Pancreas (tissue), 10 donors: ENCODE measurements at regions not wholly inside any gene's neighbourhood (a gene's known extent, or its start where the extent isn't known, plus 50 kb on each side); places are given as distances from the start of the nearest gene placed in this dataset.

Experiments used
- ATAC-seq, 4 donors: fragments of 200-7000 bp; cut with Tn5 transposase; one replicate each; pipeline versions ENCODE4 v1.8.0 to v1.9.1; 2020; ENCODE audit warnings: mild to moderate bottlenecking in 4 of 4, moderate library complexity in 4 of 4
- DNase-seq, 6 donors: peaks; one replicate each; pipeline ENCODE4 v3.0.0-alpha.2; 2020
- FAIRE-seq: peaks from 2 replicates; lab custom pipeline; 2012; peaks lifted over from hg19 to GRCh38; lab: Jason Lieb, UNC
- H3K27ac ChIP-seq, 4 donors: fragments of 200-600 bp; sonication (generic); 1 replicate in 3 of 4; 2 replicates in 1 of 4; pipeline versions ENCODE4 v1.5.0 to v1.8.0; 2020
- H3K27me3 ChIP-seq, 4 donors: fragments of 200-600 bp; one replicate each; pipeline ENCODE4 v1.8.0; 2021
- H3K36me3 ChIP-seq, 3 donors: fragments of 200-600 bp; sonication (generic) in 1 of 3; one replicate each; pipeline versions ENCODE4 v1.5.0 to v1.8.0; 2020 to 2021
- H3K4me1 ChIP-seq, 3 donors: fragments of 200-600 bp; one replicate each; pipeline ENCODE4 v1.8.0; 2021
- H3K4me3 ChIP-seq, 4 donors: fragments of 200-600 bp; sonication (generic) in 2 of 4; one replicate each; pipeline versions ENCODE4 v1.5.0 to v1.8.0; 2020 to 2021
- H3K9me3 ChIP-seq, 4 donors: fragments of 200-600 bp; one replicate each; pipeline ENCODE4 v1.8.0; 2021
- CTCF ChIP-seq, 4 donors: fragments of 200-600 bp; sonication (generic) in 3 of 4; IDR thresholded peaks; one replicate each; pipeline versions ENCODE4 v1.5.0 to v1.8.0; 2021; ENCODE audit warnings: antibody characterized with exemption in 4 of 4
- WGBS, 2 donors: extraction: QIAGEN DNeasy Blood & Tissue Kit; methylation state at CpG; one replicate each; pipeline ENCODE4 v1.1.7; 2013; 5-methylcytosine and 5-hydroxymethylcytosine counted together
- intact Hi-C, 3 donors: fragments of 100-400 bp; cut with DNase I; formaldehyde crosslinking; loops; one replicate each; pipeline versions ENCODE4 v1.11.1 to v1.14.2; 2022
- donor health status: healthy with polysubstance abuse.
- donor health status: DM: no; HTN: no; CAD: no; lungs with moderate emphysema.
- donor health status: DM: no; HTN: no; CAD: no.
- donor health status: control.
- donor health status: control.
- donor health status: Bipolar disorder and iron deficiency.
- donor health status: DM: yes; HTN: yes; CAD: no.
- donor health status: DM: no; HTN: no; CAD: no.
- donor health status: DM: no; HTN: no; CAD: no.
- donor health status: DM: yes; HTN: yes; CAD: no.

GRCh38 chr20:57849521-57850215 lies 139.9 kb upstream of the PMEPA1 start:
- FAIRE-seq (no peak), ATAC-seq (no peak), DNase-seq (peak in 1 of 6 donors; percentile 4)
- Histone ChIP-seq H3K9me3 (no peaks in the 10 kb centered on the region), H3K4me3 (no peak overlapping the region), H3K27me3 (no peaks in the 10 kb centered on the region), H3K36me3 (no peaks in the 10 kb centered on the region), H3K4me1 (no peaks in the 10 kb centered on the region), H3K27ac (no peak overlapping the region)
- intact Hi-C loops, result no loop called here
- TF ChIP-seq CTCF (IDR thresholded peaks at IDR 0.05), result no peak
- 68 to 74% methylated on average over 16 of the region's 16 CpGs for WGBS, 2 donors

- no peak for FAIRE-seq
- Histone ChIP-seq H3K27ac (no peak overlapping the region), H3K4me3 (no peak overlapping the region), H3K9me3 (no peaks in the 10 kb centered on the region), H3K27me3 (no peaks in the 10 kb centered on the region), H3K36me3 (no peaks in the 10 kb centered on the region), H3K4me1 (no peaks in the 10 kb centered on the region)
- ATAC-seq, result no peak
- intact Hi-C loops, result no loop called here
- WGBS, 2 donors, result 58 to 76% methylated on average over 4 of the region's 4 CpGs
- DNase-seq, result no peak
- no peak for TF ChIP-seq CTCF (IDR thresholded peaks at IDR 0.05)
Measured at GRCh38 chr20:57849121-57849520, 139.3 kb upstream of the PMEPA1 start.

- no peak for TF ChIP-seq CTCF (IDR thresholded peaks at IDR 0.05)
- no peak for FAIRE-seq
- ATAC-seq, result no peak
- Histone ChIP-seq H3K27ac (no peak overlapping the region), H3K4me1 (no peaks in the 10 kb centered on the region), H3K27me3 (no peaks in the 10 kb centered on the region), H3K9me3 (no peaks in the 10 kb centered on the region), H3K36me3 (no peaks in the 10 kb centered on the region), H3K4me3 (no peak overlapping the region)
- no peak for DNase-seq
- intact Hi-C loops, result no loop called here
Measured at GRCh38 chr20:57848282-57848681, 138.5 kb upstream of the PMEPA1 start.

- no peak for TF ChIP-seq CTCF (IDR thresholded peaks at IDR 0.05)
- no peak overlapping the region for H3K27ac ChIP-seq
- H3K4me3 ChIP-seq, result no peak overlapping the region
- ATAC-seq, result no peak
- H3K36me3 ChIP-seq, result no peaks in the 10 kb centered on the region
- no peaks in the 10 kb centered on the region for H3K27me3 ChIP-seq
- no peaks in the 10 kb centered on the region for H3K4me1 ChIP-seq
- H3K9me3 ChIP-seq, result no peaks in the 10 kb centered on the region
- DNase-seq, result no peak
- intact Hi-C loops, result no loop called here
- no peak for FAIRE-seq
Measured at GRCh38 chr20:57847104-57847503, 137.3 kb upstream of the PMEPA1 start.
